ENCODE measurements at regions not wholly inside any gene's neighbourhood (a gene's known extent, or its start where the extent isn't known, plus 50 kb on each side); places are given as distances from the start of the nearest gene placed in this dataset.

DNA sequence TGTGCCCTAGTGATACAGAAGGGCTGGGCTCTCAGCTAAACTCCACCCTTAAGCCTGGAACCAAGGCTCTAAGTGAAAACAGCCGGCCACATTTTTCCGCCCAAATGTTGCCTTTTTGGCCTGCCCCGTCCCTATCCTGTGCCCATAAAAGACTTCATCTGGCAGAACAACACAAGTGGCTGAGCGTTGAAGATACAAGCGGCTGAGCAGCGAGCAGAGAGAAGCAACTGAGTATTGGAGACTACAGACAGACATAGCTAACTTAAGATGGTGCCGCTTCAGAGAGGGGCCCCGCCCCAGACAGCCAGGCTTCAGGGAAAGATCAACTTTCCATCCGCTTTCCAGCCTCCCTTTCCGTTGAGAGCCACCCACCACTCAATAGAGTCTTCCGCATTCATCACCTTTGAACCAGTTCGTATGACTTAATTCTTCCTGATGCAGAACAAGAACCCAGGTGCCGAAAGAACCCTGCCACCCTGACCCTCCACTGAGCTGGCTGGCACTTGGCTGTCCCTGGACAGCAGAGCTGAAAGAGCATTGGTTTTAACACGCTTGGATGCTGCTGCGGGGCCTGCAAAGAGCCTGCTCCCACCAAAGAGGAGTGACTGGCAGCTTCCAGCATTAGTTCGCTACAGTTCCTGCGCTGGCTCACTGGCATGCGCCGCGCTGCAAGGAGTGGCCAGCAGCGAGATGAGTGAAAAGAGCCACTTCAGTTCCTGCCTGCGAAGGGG lies 853.2 kb upstream of the INTU start:
- TF ChIP-seq, protein P1, sequence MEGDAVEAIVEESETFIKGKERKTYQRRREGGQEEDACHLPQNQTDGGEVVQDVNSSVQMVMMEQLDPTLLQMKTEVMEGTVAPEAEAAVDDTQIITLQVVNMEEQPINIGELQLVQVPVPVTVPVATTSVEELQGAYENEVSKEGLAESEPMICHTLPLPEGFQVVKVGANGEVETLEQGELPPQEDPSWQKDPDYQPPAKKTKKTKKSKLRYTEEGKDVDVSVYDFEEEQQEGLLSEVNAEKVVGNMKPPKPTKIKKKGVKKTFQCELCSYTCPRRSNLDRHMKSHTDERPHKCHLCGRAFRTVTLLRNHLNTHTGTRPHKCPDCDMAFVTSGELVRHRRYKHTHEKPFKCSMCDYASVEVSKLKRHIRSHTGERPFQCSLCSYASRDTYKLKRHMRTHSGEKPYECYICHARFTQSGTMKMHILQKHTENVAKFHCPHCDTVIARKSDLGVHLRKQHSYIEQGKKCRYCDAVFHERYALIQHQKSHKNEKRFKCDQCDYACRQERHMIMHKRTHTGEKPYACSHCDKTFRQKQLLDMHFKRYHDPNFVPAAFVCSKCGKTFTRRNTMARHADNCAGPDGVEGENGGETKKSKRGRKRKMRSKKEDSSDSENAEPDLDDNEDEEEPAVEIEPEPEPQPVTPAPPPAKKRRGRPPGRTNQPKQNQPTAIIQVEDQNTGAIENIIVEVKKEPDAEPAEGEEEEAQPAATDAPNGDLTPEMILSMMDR (IDR thresholded peaks at IDR 0.05), result no peak
- TF ChIP-seq EZH2 (IDR thresholded peaks at IDR 0.05; ENCODE audit: borderline replicate concordance, insufficient read depth, low read depth, low read length, poor library complexity, severe bottlenecking), result no peak

Measured in B cell (primary cell).